ENCODE measurements at regions not wholly inside any gene's neighbourhood (a gene's known extent, or its start where the extent isn't known, plus 50 kb on each side); places are given as distances from the start of the nearest gene placed in this dataset.

- Histone ChIP-seq H3K4me3 (no peak overlapping the region), H3K27ac (no peak overlapping the region)
- no peak for DNase-seq (ENCODE audit: low spot score)
- no peak for TF ChIP-seq CTCF (IDR thresholded peaks at IDR 0.05)
Measured at GRCh38 chr15:53869044-53869805, 109.0 kb upstream of the UNC13C start.

- TF ChIP-seq CTCF (IDR thresholded peaks at IDR 0.05) = no peak
- no peak for DNase-seq (ENCODE audit: low spot score)
- no peak overlapping the region for H3K27ac ChIP-seq
- H3K4me3 ChIP-seq = no peak overlapping the region
Measured at GRCh38 chr15:53862386-53862785, 102.9 kb upstream of the WDR72 start.

- TF ChIP-seq CTCF (IDR thresholded peaks at IDR 0.05) = no peak
- no peak for DNase-seq (ENCODE audit: low spot score)
- no peak overlapping the region for H3K27ac ChIP-seq
Measured at GRCh38 chr15:53861792-53862191, 102.3 kb upstream of the WDR72 start.

GRCh38 chr15:53851110-53851848 is 91.8 kb upstream of the WDR72 start:
- DNase-seq (ENCODE audit: low spot score) = no peak
- H3K4me3 ChIP-seq = no peak overlapping the region
- TF ChIP-seq CTCF (IDR thresholded peaks at IDR 0.05) = no peak
- H3K27ac ChIP-seq = no peak overlapping the region

More at GRCh38 chr15:53861792-53862191, 102.3 kb upstream of the WDR72 start:
- no peak overlapping the region for H3K4me3 ChIP-seq

- no peak for TF ChIP-seq CTCF (IDR thresholded peaks at IDR 0.05)
- H3K4me3 ChIP-seq = no peak overlapping the region
- no peak overlapping the region for H3K27ac ChIP-seq
- DNase-seq (ENCODE audit: low spot score) = no peak
Measured at GRCh38 chr15:53847745-53848144, 88.3 kb upstream of the WDR72 start.

GRCh38 chr15:53844634-53845033 is 85.2 kb upstream of the WDR72 start:
- no peak for DNase-seq (ENCODE audit: low spot score)
- Histone ChIP-seq H3K27ac (no peak overlapping the region), H3K4me3 (no peak overlapping the region)
- no peak for TF ChIP-seq CTCF (IDR thresholded peaks at IDR 0.05)
